Calu3 (cell line): ENCODE measurements at regions not wholly inside any gene's neighbourhood (a gene's known extent, or its start where the extent isn't known, plus 50 kb on each side); places are given as distances from the start of the nearest gene placed in this dataset.

ENCODE experiments used
- BruUV-seq: library from RNA; stranded (reverse); fragments of 400-500 nt; replicated peaks from 2 replicates; lab custom pipeline; 2021; lab: Mats Ljungman, UMichigan
- CTCF ChIA-PET: fragments of 300-600 bp; sonication (Branson Sonifier 250); formaldehyde crosslinking; loops from one replicate; lab custom pipeline; 2022; ENCODE audit warnings: antibody characterized with exemption; lab: Charles Lee
- DNase-seq: peaks from one replicate; pipeline ENCODE4 v3.0.0; 2022
- H3K27ac Mint-ChIP-seq: one replicate; pipeline ENCODE4 v1.8.0; 2022; ENCODE audit warnings: mixed read lengths; ENCODE audit not compliant: unreplicated experiment
- H3K27me3 Mint-ChIP-seq: one replicate; pipeline ENCODE4 v1.8.0; 2022; ENCODE audit warnings: mixed read lengths; ENCODE audit not compliant: unreplicated experiment
- H3K36me3 Mint-ChIP-seq: one replicate; pipeline ENCODE4 v1.8.0; 2022; ENCODE audit warnings: mild to moderate bottlenecking, moderate library complexity, mixed read lengths; ENCODE audit not compliant: insufficient read depth, unreplicated experiment
- H3K4me1 Mint-ChIP-seq: one replicate; pipeline ENCODE4 v1.8.0; 2022; ENCODE audit warnings: mild to moderate bottlenecking, low read depth, mixed read lengths; ENCODE audit not compliant: unreplicated experiment
- H3K4me3 Mint-ChIP-seq: one replicate; pipeline ENCODE4 v1.8.0; 2022; ENCODE audit warnings: mild to moderate bottlenecking, low read depth, moderate library complexity, mixed read lengths; ENCODE audit not compliant: unreplicated experiment
- H3K9me3 Mint-ChIP-seq: one replicate; pipeline ENCODE4 v1.8.0; 2022; ENCODE audit warnings: low read depth, mixed read lengths; ENCODE audit not compliant: unreplicated experiment
- intact Hi-C: fragments of 100-400 bp; cut with micrococcal nuclease; formaldehyde crosslinking; loops from one replicate; pipeline ENCODE4 v1.10.0; 2022; ENCODE audit not compliant: unreplicated experiment
- TF ChIP-seq, protein P1 (sequence below): fragments of 200-600 bp; IDR thresholded peaks from one replicate; pipeline ENCODE4 v1.8.0; 2022; ENCODE audit warnings: antibody characterized with exemption; ENCODE audit not compliant: unreplicated experiment

DNA sequence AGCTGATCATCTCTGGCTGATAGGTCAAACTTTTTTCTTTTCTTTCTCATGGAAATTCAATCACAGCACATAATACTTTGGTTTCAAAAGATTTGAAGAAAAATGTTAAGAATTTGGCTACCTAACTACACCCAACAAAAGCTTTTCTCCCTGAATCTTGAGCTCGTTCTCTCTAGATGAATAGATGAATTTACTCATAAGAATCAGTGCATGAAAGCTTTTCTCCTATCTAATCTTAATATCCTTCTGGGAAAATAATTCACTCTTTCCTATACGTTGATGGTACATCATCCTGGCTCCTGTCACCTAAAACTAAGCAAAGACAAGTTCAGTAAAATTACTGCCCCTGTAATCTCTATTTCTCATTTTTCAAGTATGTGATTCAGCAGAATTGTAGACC, 1479.1 kb downstream of the DPP10 start:
- DNase-seq = no peak
- CTCF ChIA-PET = no interaction called here
- Mint-ChIP-seq H3K27ac (no peak overlapping the region), H3K4me3 (no peak overlapping the region), H3K36me3 (no peaks in the 10 kb centered on the region), H3K9me3 (peaks cover 17% of the 10 kb centered on the region), H3K27me3 (no peaks in the 10 kb centered on the region), H3K4me1 (no peaks in the 10 kb centered on the region)
- BruUV-seq = no TSS peak
- intact Hi-C loops = no loop called here
- TF ChIP-seq, protein P1, sequence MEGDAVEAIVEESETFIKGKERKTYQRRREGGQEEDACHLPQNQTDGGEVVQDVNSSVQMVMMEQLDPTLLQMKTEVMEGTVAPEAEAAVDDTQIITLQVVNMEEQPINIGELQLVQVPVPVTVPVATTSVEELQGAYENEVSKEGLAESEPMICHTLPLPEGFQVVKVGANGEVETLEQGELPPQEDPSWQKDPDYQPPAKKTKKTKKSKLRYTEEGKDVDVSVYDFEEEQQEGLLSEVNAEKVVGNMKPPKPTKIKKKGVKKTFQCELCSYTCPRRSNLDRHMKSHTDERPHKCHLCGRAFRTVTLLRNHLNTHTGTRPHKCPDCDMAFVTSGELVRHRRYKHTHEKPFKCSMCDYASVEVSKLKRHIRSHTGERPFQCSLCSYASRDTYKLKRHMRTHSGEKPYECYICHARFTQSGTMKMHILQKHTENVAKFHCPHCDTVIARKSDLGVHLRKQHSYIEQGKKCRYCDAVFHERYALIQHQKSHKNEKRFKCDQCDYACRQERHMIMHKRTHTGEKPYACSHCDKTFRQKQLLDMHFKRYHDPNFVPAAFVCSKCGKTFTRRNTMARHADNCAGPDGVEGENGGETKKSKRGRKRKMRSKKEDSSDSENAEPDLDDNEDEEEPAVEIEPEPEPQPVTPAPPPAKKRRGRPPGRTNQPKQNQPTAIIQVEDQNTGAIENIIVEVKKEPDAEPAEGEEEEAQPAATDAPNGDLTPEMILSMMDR = no peak

DNA sequence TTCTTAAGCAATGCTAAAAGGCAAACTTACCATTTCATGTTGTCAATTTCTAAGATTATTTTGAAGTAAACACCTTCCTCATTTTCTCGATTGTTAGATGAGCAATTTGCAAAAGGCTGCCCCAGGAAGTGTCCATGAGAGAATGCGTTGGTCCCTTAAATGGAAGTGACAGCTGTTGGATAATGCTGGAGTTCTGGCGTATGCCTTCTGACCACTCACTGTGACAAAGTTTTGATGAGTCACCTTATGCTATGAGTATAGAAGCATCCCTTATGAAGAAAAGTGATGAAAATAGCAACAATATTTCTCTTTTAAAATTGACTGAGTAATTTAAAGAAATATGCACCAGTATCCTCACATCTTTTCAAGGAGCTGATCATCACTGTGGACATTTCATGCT, 1497.5 kb downstream of the DPP10 start:
- TF ChIP-seq, protein P1 = no peak
- CTCF ChIA-PET = no interaction called here
- H3K27ac Mint-ChIP-seq = no peak overlapping the region
- no peaks in the 10 kb centered on the region for H3K27me3 Mint-ChIP-seq
- peaks cover 12% of the 10 kb centered on the region for H3K9me3 Mint-ChIP-seq
- no peaks in the 10 kb centered on the region for H3K36me3 Mint-ChIP-seq
- no peaks in the 10 kb centered on the region for H3K4me1 Mint-ChIP-seq
- DNase-seq = no peak
- no TSS peak for BruUV-seq
- intact Hi-C loops = no loop called here
- no peak overlapping the region for H3K4me3 Mint-ChIP-seq

DNA sequence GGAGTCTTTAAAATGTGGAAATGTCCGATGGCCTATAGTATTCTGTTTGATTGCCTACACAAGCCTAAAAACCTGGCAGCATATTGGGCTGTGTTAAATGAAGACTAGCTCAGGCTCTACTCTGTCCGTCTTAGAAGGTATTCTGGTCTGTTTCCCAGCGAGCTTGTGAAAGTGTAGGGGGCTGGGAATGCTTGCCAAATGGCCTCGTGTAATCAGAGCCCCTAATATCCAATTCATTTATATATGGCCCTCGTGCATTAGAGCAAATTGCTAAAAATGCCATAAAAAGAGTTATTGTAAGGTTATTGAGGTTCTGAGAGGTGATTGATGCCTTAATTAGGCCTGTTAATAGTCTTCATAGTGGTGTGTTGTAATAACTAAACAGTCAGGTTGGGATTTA, 1500.4 kb downstream of the DPP10 start:
- H3K36me3 Mint-ChIP-seq = no peaks in the 10 kb centered on the region
- TF ChIP-seq, protein P1 = no peak
- DNase-seq = no peak
- intact Hi-C loops = no loop called here
- no peak overlapping the region for H3K27ac Mint-ChIP-seq
- CTCF ChIA-PET = no interaction called here
- no TSS peak for BruUV-seq
- H3K4me1 Mint-ChIP-seq = no peaks in the 10 kb centered on the region
- no peak overlapping the region for H3K4me3 Mint-ChIP-seq
- no peaks in the 10 kb centered on the region for H3K27me3 Mint-ChIP-seq
- H3K9me3 Mint-ChIP-seq = peaks cover 13% of the 10 kb centered on the region

DNA sequence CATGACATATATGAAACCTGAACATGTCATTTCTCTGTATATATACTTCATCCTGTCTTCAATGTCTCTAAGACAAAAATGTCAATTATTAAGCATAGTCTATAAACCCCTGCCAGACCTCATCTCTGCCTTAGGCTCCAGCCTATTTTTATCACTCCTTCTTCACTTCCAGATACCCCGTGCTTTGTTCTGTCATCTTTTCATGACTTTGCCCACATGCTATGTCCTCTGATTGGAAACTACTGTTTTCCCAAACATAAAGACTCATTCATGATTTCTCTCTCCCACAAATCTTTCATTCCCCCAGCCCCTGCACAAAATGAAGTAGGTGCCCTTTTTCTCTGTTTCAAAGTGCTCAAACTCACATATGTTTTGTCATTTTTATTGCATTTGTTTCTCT, 1503.9 kb downstream of the DPP10 start:
- CTCF ChIA-PET = no interaction called here
- DNase-seq = no peak
- BruUV-seq = no TSS peak
- Mint-ChIP-seq H3K36me3 (no peaks in the 10 kb centered on the region), H3K4me1 (no peaks in the 10 kb centered on the region), H3K9me3 (peaks cover 15% of the 10 kb centered on the region), H3K27ac (no peak overlapping the region), H3K4me3 (no peak overlapping the region), H3K27me3 (no peaks in the 10 kb centered on the region)
- TF ChIP-seq, protein P1 = no peak
- intact Hi-C loops = no loop called here
